Astrocyte (in vitro differentiated cells and primary cell): ENCODE measurements at regions not wholly inside any gene's neighbourhood (a gene's known extent, or its start where the extent isn't known, plus 50 kb on each side); places are given as distances from the start of the nearest gene placed in this dataset.

Experiments used
- DNase-seq: peaks from one replicate; pipeline ENCODE4 v3.0.0-alpha.2; 2010; ENCODE audit warnings: low read depth
- FAIRE-seq: peaks from 2 replicates; lab custom pipeline; 2011; peaks lifted over from hg19 to GRCh38; lab: Jason Lieb, UNC
- H2AFZ ChIP-seq: 2 replicates; pipeline ENCODE4 v1.6.0; 2012; ENCODE audit warnings: low read depth, low read length, inconsistent platforms
- H3K27ac ChIP-seq: 2 replicates; pipeline ENCODE4 v1.5.1; 2011; ENCODE audit warnings: low read depth, low read length, inconsistent platforms
- H3K27me3 ChIP-seq: 2 replicates; pipeline ENCODE4 v1.6.0; 2011; ENCODE audit warnings: low read length, inconsistent platforms; ENCODE audit not compliant: insufficient read depth
- H3K36me3 ChIP-seq: 2 replicates; pipeline ENCODE4 v1.5.1; 2011; ENCODE audit warnings: low read length, inconsistent platforms; ENCODE audit not compliant: insufficient read depth
- H3K4me1 ChIP-seq: 2 replicates; pipeline ENCODE4 v1.5.1; 2011; ENCODE audit warnings: low read length, inconsistent platforms; ENCODE audit not compliant: insufficient read depth
- H3K4me2 ChIP-seq: 2 replicates; pipeline ENCODE4 v1.6.0; 2012; ENCODE audit warnings: low read length, inconsistent platforms
- H3K4me3 ChIP-seq: 2 replicates; pipeline ENCODE4 v1.5.1; 2011; ENCODE audit warnings: low read depth, mild to moderate bottlenecking, low read length, inconsistent platforms; ENCODE audit not compliant: insufficient read depth
- H3K79me2 ChIP-seq: 2 replicates; pipeline ENCODE4 v1.6.0; 2012; ENCODE audit warnings: mild to moderate bottlenecking, low read length, inconsistent platforms; ENCODE audit not compliant: insufficient read depth
- H3K9ac ChIP-seq: 2 replicates; pipeline ENCODE4 v1.6.0; 2012; ENCODE audit warnings: mild to moderate bottlenecking, low read length, inconsistent platforms
- H3K9me3 ChIP-seq: 2 replicates; pipeline ENCODE4 v1.5.1; 2012; ENCODE audit warnings: low read depth, mild to moderate bottlenecking, low read length, inconsistent platforms; ENCODE audit not compliant: insufficient read depth
- H4K20me1 ChIP-seq: 2 replicates; pipeline ENCODE4 v1.6.0; 2012; ENCODE audit warnings: low read length, inconsistent platforms; ENCODE audit not compliant: insufficient read depth
- H3K27ac Mint-ChIP-seq: one replicate; pipeline ENCODE4 v1.8.0; 2021; ENCODE audit warnings: mild to moderate bottlenecking, mixed read lengths; ENCODE audit not compliant: unreplicated experiment
- H3K27me3 Mint-ChIP-seq: one replicate; pipeline ENCODE4 v1.8.0; 2021; ENCODE audit warnings: low read depth, mixed read lengths; ENCODE audit not compliant: unreplicated experiment
- H3K36me3 Mint-ChIP-seq: one replicate; pipeline ENCODE4 v1.8.0; 2021; ENCODE audit warnings: low read depth, mixed read lengths; ENCODE audit not compliant: unreplicated experiment
- H3K4me1 Mint-ChIP-seq: one replicate; pipeline ENCODE4 v1.8.0; 2021; ENCODE audit warnings: low read depth, mixed read lengths; ENCODE audit not compliant: unreplicated experiment
- H3K4me3 Mint-ChIP-seq: one replicate; pipeline ENCODE4 v1.8.0; 2021; ENCODE audit warnings: mild to moderate bottlenecking, moderate library complexity, mixed read lengths; ENCODE audit not compliant: unreplicated experiment
- H3K9me3 Mint-ChIP-seq: one replicate; pipeline ENCODE4 v1.8.0; 2021; ENCODE audit warnings: mild to moderate bottlenecking, mixed read lengths; ENCODE audit not compliant: unreplicated experiment
- CTCF ChIP-seq: IDR thresholded peaks from 2 replicates; pipeline ENCODE4 v1.5.1; 2011; ENCODE audit warnings: low read depth, mild to moderate bottlenecking, inconsistent platforms, low read length, moderate library complexity; ENCODE audit not compliant: insufficient read depth
- EZH2 ChIP-seq: IDR thresholded peaks from 2 replicates; pipeline ENCODE4 v1.6.1; 2012; ENCODE audit warnings: mild to moderate bottlenecking, low read length, inconsistent platforms; ENCODE audit not compliant: insufficient read depth

GRCh38 chr14:51448831-51449670 lies 202.7 kb upstream of the FRMD6 start:
- Histone ChIP-seq H3K36me3 (no peaks in the 10 kb centered on the region), H3K79me2 (no peaks in the 10 kb centered on the region), H3K4me3 (no peak overlapping the region), H3K9me3 (no peaks in the 10 kb centered on the region), H3K4me2 (peak overlapping the region; percentile 31), H3K9ac (peak overlapping the region; percentile 2), H2AFZ (peak overlapping the region; percentile 5), H3K4me1 (peaks cover 24% of the 10 kb centered on the region), H3K27me3 (no peaks in the 10 kb centered on the region), H4K20me1 (no peaks in the 10 kb centered on the region), H3K27ac (peak overlapping the region; percentile 54)
- no peak for FAIRE-seq
- H3K4me1 Mint-ChIP-seq = peaks cover 31% of the 10 kb centered on the region
- DNase-seq = peak; percentile 95
- H3K36me3 Mint-ChIP-seq = peaks cover 2% of the 10 kb centered on the region
- no peak overlapping the region for H3K27ac Mint-ChIP-seq
- no peak for TF ChIP-seq EZH2
- TF ChIP-seq CTCF = no peak
- no peaks in the 10 kb centered on the region for H3K9me3 Mint-ChIP-seq
- H3K4me3 Mint-ChIP-seq = no peak overlapping the region
- no peaks in the 10 kb centered on the region for H3K27me3 Mint-ChIP-seq

- H3K9me3 ChIP-seq = no peaks in the 10 kb centered on the region
- H3K36me3 ChIP-seq = no peaks in the 10 kb centered on the region
- Mint-ChIP-seq H3K36me3 (peaks cover 2% of the 10 kb centered on the region), H3K9me3 (no peaks in the 10 kb centered on the region), H3K27ac (no peak overlapping the region), H3K4me1 (peaks cover 26% of the 10 kb centered on the region), H3K4me3 (no peak overlapping the region), H3K27me3 (no peaks in the 10 kb centered on the region)
- no peaks in the 10 kb centered on the region for H3K79me2 ChIP-seq
- peaks cover 23% of the 10 kb centered on the region for H3K4me1 ChIP-seq
- DNase-seq (no peak), FAIRE-seq (no peak)
- no peak overlapping the region for H3K4me3 ChIP-seq
- H3K27ac ChIP-seq = no peak overlapping the region
- no peak overlapping the region for H3K9ac ChIP-seq
- no peak for TF ChIP-seq EZH2
- no peak for TF ChIP-seq CTCF
- no peaks in the 10 kb centered on the region for H4K20me1 ChIP-seq
- no peak overlapping the region for H2AFZ ChIP-seq
- H3K4me2 ChIP-seq = no peak overlapping the region
- H3K27me3 ChIP-seq = no peaks in the 10 kb centered on the region
Measured at GRCh38 chr14:51449681-51450080, 202.0 kb upstream of the FRMD6 start.

GRCh38 chr14:51451561-51451960 lies 200.1 kb upstream of the FRMD6 start:
- Histone ChIP-seq H3K36me3 (no peaks in the 10 kb centered on the region), H4K20me1 (no peaks in the 10 kb centered on the region), H3K79me2 (no peaks in the 10 kb centered on the region), H3K27ac (no peak overlapping the region), H3K27me3 (no peaks in the 10 kb centered on the region), H3K9ac (no peak overlapping the region), H3K4me1 (peaks cover 19% of the 10 kb centered on the region), H3K4me3 (no peak overlapping the region), H3K4me2 (no peak overlapping the region), H2AFZ (no peak overlapping the region), H3K9me3 (no peaks in the 10 kb centered on the region)
- Mint-ChIP-seq H3K9me3 (no peaks in the 10 kb centered on the region), H3K27ac (no peak overlapping the region), H3K36me3 (peaks cover 4% of the 10 kb centered on the region), H3K27me3 (no peaks in the 10 kb centered on the region), H3K4me3 (no peak overlapping the region), H3K4me1 (peaks cover 26% of the 10 kb centered on the region)
- no peak for TF ChIP-seq EZH2
- TF ChIP-seq CTCF = no peak
- FAIRE-seq (no peak), DNase-seq (no peak)
